ACHN (cell line): ENCODE measurements at regions not wholly inside any gene's neighbourhood (a gene's known extent, or its start where the extent isn't known, plus 50 kb on each side); places are given as distances from the start of the nearest gene placed in this dataset.
"Not testable (repeated sequence)": the region's sequence is repeated elsewhere in the genome, so short reads cannot be mapped to it uniquely, and the experiment has no call there.

Experiments
- DNase-seq: peaks from one replicate; pipeline ENCODE4 v3.0.0-alpha.2; 2015
- in situ Hi-C: cut with HindIII; loops from 2 replicates; pipeline ENCODE4 v1.10.0; 2017; ENCODE audit warnings: low sequenced_read_pairs, low pct_ligation_motif_present, low pct_unique_long_range_greater_than_20kb

DNA sequence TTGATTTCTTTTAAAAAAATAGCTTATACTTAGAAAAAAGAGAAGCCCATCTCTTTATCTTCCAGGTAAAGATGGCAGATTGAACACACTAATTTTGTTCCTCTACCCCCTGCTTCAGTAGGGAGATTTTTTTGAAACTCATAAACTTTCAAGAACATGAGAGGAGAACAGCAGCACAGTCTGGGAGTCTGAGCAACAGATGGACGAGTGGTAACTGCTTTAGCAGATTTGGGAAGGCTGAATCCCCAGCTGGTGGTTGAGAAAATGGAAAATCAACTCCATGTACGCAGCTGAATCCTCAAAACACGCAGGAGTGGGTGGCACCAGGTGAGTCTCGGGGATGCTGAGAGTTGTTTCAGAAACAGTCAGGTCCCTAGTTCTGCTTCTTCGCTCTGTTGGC, 114.6 kb upstream of the CTBP2 start:
- in situ Hi-C loops: no loop called here
- no peak for DNase-seq

DNA sequence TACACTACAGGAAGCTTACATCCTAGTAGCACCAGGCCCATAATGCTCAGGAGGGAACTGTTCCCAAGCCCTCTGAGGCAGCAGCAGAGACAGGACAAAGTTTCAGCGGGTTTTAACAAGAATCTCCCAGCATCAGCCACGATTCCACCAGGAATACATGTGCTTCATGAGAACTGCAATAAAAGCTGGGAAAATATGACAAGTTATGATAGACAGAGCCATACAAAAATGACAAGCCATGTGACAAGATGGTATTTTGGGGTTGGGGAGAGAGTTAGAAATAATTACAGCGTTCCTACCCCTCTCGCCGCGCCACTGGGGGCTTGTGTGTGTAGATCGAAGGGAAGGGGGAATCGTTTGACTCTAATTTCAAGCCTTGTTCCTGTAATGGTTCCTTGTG, 112.7 kb upstream of the CTBP2 start:
- in situ Hi-C loops: no loop called here
- no peak for DNase-seq

DNA sequence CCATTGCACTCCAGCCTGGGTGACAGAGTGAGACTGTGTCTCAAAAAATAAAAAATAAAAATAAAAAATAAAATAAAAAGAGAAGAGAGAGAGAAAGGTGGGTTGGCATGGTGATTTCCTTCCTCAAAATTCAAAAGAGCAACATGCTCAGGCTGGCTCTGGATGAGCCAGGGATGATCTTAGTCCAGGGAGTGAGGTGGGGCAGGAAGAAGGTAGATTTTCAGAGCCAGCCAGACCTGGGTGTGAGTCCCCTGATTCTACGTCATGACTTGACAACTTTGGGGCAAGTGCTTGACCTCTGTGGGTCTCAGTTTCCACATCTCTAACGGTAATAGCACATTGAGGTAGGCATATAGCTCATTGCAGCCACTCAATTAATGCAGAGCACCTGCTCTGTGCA, 109.4 kb upstream of the CTBP2 start:
- in situ Hi-C loops: no loop called here
- DNase-seq: no peak

DNA sequence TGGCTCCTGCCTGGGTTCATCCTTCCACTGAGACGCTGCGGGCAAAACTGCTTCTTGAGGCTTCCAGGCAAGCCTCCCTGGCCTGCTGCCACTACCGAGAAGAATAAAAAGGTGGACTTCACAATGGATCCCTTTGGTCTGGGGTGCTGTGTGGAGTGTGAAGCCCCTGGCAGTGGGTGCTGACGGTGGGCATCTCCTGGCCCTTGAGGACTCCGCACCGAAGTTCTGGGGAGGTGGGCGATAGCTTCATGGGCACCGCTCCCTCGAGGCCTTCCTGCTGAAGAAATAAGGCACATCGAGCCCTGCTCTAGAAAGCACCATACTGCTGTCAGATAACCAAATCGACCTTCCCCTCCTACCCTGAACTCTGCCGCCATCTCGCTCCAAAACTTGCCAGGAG, 106.6 kb upstream of the CTBP2 start:
- in situ Hi-C loops: no loop called here
- DNase-seq: no peak

DNA sequence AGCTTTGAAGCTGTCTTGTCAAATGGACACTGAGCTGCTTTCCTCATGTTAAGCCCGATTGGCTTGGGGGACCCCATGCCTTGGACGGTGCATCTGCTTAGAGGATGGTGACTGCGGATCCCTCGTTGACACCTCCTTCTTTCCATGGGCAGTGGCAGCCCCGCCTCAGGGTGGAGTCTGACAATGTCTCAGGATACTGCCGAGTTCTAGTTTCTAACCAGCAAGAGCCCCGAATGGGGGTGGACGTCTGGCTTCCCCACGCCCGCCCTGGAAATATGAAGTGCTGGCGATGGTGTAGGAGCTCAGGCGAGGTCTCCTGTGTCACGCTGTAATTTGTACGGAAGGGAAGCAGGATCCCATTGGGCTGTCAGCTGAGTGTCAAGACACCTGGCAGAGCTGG, 106.2 kb upstream of the CTBP2 start:
- no peak for DNase-seq
- in situ Hi-C loops: no loop called here

DNA sequence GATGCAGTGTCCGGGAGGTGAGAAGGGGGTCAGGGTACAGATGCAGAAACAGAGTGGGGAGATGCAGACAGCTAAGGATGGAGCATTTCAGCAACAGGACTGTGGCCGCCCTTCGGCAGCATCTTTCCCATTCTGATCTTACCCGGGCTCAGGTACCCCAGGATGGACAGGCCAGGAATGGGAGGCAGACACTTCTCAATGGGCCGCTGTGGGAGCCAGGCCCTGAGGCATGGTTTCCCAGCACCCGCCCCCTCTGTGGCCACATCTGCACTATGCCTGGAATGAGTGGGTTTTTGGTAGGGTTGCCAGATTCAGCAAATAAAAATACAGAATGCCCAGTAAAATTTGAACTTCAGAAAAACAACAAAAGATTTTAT, 105.2 kb upstream of the CTBP2 start:
- in situ Hi-C loops: no loop called here

DNA sequence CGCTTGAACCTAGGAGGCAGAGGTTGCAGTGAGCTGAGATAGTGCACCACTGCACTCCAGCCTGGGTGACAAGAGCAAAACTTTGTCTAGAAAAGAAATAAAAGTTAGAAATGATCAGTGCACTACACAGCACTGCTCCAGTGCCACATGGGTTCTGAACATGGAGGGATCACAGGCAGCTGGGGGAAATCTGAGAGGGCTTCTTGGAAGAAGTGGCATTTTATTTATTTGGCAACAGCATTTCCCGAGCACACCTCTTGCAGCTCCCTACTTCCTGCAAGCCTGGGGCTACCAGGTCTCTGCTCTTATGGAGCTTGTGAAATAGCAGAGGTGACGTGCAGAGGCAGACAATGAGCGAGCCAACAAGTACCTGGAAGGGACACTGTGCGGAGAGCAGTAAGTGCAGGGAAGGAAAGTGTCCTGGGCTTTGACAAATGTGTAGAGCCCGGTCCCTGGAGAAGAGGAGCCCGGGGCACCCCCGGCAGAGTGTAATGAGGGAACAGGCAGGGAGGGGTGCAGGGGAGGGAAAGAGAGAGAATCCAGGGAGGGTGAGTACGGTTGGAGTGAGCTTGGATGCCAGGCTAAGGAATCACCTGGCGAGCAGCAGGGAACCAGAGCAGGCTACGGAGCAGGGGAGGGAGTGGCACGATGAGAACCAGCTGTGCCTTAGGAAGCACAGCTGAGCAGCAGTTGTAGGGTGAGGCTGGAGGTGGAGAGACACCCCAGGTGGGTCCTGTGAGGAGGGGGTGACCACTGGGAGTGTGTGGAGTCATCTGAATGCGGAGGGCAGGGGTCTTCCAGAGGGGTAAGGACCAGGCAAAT, 104.6 kb upstream of the CTBP2 start:
- no peak for DNase-seq
- in situ Hi-C loops: no loop called here

More for the DNA sequence above, 105.2 kb upstream of the CTBP2 start:
- no peak for DNase-seq

DNA sequence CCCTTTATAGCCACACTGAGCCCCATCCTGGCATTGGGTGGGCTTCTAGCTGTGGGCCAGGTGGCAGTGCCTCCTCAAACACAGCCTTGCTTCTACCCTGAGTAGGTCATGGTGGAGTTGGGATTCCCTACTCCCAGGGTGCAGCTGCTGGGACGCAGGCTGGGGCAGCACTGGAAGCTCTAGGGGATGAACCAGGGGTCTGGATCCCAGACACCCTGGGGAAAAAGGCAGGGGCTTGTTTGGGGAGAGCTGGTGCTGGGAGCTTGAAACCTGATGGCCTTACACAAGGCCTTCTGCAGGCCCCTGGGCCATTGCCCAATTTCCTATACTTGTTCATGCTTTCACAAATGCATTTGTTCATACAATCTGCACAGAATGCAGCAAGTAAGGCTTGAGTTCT, 103.7 kb upstream of the CTBP2 start:
- DNase-seq: no peak
- in situ Hi-C loops: no loop called here

DNA sequence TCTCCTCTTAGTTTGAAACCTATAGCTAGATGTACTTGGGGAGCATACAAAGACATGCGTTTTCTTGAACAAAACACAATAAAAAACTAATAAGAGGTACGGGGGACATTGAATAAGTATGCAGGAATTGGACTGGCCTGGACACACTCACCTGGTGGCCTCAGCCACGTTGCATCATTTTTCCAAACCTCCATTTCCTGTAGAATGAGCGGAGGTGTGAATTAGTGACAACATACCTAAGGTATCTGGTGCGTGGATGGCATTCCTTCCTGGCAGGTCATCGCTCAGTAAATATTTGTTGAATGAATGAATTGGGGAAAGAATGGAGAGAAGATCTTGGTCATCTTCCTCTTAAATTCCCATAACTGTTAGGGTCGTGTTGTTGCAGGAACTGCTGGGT, 103.2 kb upstream of the CTBP2 start:
- no peak for DNase-seq
- in situ Hi-C loops: no loop called here

DNA sequence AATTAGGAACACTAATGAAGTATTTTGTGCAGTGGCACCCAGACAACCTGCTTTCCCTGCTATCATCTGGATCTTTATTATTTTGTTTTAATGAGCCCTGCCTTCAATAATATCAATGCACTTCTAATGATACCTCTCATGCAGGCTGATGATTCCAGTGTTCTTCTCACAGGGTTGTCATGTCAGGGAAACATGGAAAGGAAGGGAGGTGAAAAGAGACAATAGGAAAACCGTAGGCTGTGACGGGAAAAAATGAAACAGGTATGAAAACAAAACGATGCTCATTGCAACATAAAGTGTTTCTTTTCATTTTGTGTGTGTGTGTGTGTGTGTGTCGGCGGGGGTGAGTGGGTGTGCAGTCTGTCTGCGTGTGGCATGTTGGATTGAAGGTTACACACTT, 102.6 kb upstream of the CTBP2 start:
- in situ Hi-C loops: no loop called here
- no peak for DNase-seq

DNA sequence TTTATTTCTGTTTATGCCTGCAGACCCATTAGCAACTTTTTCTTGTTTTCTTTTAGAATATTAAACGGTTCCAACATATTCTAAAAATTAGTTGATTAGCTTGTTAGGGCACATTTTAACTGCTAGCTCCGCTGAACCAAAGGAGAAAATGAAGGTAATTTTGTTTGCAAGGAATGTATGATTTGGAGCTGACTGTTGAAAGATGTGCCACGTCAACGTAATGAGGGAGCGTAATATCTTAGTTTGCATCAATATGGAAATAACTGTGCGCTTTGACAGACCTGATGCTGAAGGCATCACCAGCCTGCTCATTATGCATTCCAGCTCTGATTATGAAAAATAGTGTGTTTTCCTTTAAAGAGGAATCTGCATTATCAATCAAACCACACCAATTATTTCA, 102.0 kb upstream of the CTBP2 start:
- no peak for DNase-seq
- in situ Hi-C loops: no loop called here

DNA sequence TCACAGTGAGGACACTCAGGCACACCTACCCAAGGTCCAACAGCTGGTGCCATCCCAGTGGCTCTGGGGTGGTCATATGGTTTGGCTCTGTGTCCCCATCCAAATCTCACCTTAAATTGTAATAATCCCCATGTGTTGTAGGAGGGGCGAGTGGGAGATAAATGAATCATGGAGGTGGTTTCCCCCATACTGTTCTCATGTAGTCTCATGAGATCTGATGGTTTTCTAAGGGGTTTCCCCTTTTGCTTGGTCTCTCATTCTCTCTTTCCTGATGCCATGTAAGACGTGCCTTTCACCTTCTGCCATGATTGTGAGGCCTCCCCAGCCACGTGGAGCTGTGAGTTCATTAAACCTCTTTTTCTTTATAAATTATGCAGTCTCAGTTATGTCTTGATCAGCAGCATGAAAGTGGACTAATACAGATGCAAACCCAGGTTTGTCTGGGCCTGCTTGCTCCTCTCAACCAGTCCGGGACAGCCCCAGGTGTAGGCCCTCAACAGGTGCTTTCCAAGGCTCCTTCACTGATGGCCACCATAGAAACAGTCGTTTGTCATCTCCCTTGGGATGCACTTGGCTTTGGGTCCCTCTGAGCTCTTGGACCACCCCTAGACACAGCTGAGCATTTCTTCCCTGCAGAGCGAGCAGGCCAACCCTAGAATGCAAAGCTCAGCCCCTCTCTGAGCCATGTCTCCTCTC, 101.3 kb upstream of the CTBP2 start:
- in situ Hi-C loops: no loop called here
- no peak for DNase-seq

DNA sequence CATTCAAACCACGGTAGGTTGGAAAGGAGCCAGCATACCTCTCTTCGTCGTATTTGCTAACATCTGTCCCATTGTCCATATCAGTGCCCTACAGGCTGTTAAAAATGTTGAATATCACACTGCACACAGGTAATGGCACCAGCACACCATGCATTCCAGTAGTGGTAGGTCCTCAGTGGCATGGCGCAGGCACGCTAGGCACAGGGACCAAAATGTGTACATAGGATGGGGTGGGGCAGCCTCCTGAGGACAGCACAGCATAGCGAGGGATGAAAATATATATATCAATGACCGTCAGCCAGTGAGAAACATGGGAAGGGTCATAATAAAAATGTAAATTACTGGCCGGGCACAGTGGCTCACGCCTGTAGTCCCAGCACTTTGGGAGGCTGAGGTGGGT, 99.9 kb upstream of the CTBP2 start:
- DNase-seq: no peak

DNA sequence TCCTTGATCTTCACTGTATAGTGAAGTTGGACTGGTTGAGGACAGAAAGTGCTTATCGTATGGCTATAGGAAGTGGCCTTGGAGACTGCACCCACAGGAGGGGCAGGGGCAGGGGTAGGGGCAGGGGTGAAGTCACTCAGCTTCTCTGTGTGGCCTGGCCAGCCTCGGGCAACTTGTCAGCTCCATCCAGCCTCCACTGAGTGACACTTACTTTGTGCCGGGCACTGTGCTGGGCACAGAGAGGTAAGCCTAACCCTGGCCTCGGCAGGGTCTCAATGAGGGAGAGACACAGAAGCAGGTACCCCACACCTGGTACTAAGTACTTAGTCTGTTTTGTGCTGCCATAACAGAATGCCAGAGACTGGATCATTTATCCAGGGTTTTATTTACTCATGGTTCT, 99.3 kb upstream of the CTBP2 start:
- in situ Hi-C loops: no loop called here
- DNase-seq: no peak

More for the DNA sequence above, 99.9 kb upstream of the CTBP2 start:
- in situ Hi-C loops: no loop called here

DNA sequence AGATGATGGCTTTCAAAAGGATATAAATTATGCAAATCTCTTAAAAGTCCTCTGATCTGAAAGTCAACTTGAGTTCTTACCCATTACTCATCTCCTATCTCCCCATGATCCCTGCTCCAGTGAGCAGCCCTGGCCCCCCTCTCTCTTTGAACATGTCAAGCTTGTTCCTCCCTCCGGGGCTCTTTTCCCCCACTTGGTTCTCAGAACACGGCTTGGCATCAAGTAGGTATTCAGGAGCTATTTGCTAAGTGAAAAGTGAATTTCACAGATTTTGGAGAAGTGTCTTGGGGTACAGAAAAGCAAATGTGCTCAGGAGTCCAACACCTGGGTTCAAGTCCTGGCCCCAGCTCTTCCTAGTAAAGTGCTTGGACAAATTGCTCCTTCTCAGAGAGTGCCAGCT, 98.3 kb upstream of the CTBP2 start:
- in situ Hi-C loops: no loop called here
- DNase-seq: no peak

DNA sequence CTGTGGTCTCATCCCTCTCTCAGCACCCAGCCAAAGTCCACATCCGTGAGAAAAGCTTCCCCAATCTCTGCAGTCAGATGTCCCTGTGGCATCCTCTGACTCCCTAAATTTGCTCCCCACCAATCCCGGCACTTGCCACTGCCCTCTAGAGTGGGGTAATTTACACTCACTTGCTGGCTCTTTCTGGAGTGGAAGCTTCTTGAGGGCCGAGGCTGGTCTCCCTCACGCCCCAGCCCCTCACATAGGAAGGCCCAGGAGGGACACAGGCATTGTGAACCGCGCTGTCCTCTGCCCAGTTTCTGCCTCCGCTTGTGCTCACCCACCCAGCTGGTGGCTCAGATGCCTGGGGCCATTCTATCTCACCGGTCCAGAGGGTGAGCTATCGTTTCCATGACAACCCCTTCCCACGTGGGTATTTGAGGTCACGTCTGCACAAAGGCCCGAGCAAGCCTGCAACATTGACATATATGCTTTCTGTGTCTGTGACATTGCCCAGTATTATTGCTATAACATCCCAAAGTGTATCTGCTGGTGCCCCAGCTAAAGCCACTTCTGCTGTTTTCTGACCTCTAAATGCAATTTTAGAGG, 97.3 kb upstream of the CTBP2 start:
- in situ Hi-C loops: no loop called here
- no peak for DNase-seq

DNA sequence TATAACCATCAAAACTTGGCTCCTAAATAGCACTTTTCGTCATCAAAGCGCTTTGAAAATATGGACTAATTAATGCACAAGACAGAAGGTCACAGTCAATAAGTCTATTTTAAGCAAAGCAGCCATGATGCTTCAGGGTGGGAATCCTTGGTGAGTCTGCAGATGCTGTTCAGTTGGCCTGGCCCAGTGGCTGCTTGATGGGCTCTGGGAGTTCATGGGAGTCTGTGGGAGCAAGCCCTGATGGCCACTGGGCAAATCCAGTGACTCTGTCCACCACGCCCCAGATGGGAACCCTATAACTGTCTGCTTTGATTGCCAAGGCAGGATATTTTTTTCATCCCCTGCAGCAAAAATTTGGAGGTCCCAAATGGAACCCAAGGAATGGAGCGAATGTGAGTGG, 95.7 kb upstream of the CTBP2 start:
- in situ Hi-C loops: no loop called here
- DNase-seq: no peak

DNA sequence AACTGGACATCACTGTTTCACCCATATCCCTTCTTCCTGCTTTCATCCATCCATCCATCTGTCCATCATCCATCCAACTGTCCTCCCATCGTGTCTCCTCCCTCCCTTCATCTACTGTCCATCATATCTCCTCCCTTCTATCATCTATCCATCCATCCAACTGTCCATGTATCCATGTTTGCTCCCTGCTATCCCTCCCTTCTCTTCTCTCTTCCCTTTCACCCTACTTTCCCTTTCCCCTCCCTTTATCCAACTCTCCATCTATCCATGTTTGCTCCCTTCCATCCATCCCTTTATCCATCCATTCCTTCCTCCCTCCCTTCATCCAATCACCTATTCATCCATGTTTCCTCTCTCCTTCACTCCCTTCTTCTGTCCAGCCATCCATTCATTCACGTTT, 92.6 kb upstream of the CTBP2 start:
- DNase-seq: no peak
- in situ Hi-C loops: no loop called here

DNA sequence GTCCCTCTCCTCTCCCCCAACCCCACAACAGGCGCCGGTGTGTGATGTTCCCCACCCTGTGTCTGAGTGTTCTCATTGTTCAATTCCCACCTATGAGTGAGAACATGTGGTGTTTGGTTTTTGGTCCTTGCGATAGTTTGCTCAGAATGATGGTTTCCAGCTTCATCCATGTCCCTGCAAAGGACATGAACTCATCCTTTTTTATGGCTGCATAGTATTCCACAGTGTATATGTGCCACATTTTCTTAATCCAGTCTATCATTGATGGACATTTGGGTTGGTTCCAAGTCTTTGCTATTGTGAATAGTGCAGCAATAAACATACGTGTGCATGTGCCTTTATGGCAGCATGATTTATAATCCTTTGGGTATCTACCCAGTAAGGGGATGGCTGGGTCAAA, 90.5 kb upstream of the CTBP2 start:
- DNase-seq, in situ Hi-C loops: not testable (repeated sequence)

DNA sequence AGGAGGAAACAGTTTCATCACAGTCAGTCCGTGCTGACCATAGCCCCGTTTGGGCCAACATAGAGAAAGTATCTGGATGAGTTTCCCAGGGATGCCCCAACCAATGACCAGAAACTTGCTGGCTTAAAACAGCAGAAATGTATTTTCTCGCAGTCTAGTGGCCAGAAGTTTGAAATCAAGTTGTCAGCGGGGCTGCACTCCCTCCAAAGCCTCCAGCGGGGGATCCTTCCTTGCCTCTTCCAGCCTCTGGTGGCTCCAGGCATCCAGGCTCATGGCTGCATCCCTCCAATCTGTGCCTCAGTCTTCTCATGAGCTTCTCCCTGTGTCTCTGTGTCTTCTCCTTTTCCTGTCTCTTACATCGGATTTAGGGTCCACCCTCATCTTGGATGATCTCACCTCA, 89.6 kb upstream of the CTBP2 start:
- in situ Hi-C loops: no loop called here
- no peak for DNase-seq
